ENCODE measurements at regions not wholly inside any gene's neighbourhood (a gene's known extent, or its start where the extent isn't known, plus 50 kb on each side); places are given as distances from the start of the nearest gene placed in this dataset.

GRCh38 chr16:62548095-62548494, 511.9 kb upstream of the CDH8 start:
- intact Hi-C loops (cut with DNase I), result no loop called here
- DNase-seq, result no peak

DNA sequence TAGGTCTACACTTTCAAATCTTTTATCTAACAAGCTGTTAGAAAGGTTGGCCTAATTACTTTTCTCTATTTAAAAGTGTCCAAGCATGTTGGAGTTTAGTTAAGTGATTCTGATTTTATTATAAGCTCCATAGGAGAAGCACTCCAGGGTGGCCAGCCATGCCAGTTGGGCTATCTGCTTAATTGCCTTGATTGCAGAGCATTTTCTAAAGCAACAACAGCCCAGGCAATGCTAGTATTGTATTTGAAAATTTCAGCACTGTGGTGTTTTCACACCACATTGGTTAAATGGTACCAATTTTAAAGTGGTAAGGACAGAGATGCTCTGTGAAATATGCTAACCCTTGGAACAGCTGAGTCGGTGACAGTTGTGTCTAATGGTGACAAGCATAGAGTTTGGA, 510.5 kb upstream of the CDH8 start:
- DNase-seq, result no peak
- intact Hi-C loops (cut with DNase I), result no loop called here

DNA sequence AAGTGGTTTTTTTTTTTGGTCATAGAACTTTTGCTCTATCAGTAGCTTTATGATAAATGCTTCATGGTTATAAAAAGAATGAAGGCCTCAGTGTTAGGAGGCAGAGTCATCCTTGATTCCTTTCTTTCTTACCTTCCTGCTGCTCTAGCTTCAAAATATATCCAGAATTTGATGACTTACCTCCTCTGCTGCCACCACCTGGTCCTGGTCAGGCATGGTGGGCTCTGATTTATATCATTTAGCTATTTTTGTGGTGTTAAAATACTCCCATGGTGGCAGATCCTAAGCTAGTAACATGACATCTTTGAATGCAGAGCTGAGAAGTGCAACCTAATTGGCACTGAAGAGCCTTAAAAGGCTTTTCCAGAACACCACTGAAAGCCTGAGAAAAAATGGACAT, 508.8 kb upstream of the CDH8 start:
- DNase-seq, result no peak
- intact Hi-C loops (cut with DNase I), result no loop called here

DNA sequence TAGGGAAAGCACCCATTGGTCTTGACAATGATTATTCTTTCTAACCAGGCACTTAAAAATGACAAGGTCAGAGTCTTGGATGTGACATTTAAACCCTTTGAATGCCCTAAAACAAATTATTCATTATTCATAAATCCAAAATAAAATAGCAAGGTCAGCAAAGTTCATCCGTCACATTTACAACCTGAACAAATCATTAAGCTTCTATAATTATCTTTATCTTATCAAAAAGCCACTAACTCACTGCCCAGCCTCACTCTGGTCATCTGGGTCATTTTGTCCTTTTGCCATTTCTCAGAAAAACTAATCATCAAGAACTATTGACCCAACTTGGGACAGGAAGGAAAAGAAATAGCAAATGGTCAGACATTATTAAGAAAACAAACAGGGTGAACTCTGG, 507.3 kb upstream of the CDH8 start:
- DNase-seq, result no peak
- intact Hi-C loops (cut with DNase I), result no loop called here

DNA sequence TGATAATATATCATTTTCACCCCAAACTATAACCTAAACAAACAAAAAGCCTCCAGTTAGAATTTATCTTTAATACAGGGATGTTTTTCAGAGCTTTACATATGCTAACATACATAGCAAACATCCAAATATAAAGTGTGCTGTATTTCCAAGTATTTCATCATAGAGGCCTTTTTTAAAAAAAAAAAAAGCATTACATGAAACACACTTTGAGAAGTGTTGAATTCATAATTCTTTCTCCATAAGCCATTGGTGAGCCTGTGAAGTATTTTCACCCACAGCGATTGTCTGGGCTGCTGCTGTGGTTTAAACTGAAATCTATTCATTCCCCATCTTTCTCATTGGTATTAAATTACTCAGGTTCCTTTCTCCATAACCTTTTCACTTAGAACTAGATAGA, 503.4 kb upstream of the CDH8 start:
- no peak for DNase-seq
- intact Hi-C loops (cut with DNase I), result no loop called here

DNA sequence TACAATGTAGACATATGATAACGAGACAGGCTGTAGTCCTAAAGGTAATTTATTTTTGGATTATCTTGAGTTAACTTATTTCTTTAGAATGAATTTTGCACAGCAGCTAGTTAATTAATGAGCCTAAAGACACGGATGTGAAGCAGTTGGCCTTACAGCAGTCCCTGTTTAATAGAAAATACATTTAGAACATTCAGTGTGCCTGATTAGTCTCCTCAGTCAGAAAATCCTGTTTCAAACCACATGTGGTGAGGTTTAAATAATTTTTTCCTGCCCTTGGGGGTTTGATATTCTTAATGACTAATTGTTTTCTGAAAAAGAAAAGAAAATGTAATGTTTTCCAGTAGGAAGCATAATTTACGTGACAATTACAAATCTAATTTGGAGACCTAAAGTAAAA, 494.2 kb upstream of the CDH8 start:
- intact Hi-C loops (cut with DNase I), result no loop called here
- no peak for DNase-seq

DNA sequence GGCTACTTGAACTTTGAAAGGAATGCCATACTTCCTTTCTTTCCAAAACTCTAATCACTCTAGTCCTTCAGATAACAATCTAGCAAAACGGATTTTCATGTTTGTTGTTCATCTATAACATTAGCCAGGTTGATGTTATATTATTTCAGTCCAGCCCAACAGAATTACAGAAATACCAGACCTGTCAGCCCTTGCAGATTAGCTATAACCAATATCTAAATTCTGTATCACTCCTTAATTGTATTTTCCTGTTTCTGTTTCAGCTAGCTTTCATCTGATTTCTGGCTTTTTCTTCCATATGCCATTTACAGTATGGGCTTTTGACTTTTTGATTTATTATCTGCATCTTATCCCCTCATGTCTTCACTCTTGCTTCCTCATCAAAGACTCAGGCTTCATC, 479.8 kb upstream of the CDH8 start:
- DNase-seq, result no peak
- intact Hi-C loops (cut with DNase I), result no loop called here

DNA sequence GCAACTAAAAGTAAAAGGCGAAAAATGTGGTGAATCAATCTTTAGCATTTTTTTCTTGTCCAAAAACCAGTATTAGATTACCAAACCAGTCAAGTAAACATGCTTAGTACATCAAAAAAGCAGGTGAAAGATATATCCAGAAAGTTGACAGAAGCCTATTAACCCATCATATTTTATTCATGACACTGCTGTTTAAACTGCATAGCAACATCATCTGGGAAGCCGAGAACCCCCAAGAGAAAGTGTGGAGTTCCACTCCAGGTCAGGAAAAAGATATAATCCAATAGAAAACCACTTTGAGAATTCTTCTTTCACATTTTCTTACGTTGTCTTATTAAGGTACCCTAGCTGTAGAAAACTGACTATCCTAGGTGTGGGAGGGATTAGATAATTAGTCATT, 466.8 kb upstream of the CDH8 start:
- DNase-seq, result no peak
- intact Hi-C loops (cut with DNase I), result no loop called here

DNA sequence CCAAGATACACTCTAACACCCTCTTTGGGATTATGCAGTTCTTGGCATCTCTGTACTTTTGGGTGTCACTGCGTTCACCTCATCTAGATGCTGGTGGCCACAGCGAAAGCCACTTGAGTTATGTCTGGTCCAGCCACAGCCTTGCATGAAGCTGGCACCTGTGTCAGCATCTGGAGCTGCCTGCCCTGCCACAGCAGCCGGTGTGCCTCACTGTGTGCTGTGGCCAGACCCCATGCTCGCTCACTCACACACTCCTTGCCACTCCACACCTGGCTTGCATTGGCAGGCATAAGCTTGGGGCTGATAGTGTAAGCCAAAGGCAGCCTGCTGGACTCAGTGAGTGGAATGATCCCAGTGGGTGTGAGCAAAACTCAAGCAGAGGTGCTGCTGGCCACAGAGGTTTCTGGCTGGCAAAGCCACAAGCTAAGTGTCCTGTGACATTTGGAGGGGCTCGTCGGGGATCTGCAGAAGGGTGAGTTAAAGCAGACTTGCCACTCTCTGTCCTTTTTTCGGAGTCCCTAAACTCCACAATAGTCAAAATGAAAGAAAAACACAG, 442.7 kb upstream of the CDH8 start:
- intact Hi-C loops (cut with DNase I), result loop anchor here (10.0 kb wide), 1 partner anchor 76 kb away; no protein-coding TSS in a partner anchor
- peak in 2 of 10 donors; percentile 47 to 73 for DNase-seq

DNA sequence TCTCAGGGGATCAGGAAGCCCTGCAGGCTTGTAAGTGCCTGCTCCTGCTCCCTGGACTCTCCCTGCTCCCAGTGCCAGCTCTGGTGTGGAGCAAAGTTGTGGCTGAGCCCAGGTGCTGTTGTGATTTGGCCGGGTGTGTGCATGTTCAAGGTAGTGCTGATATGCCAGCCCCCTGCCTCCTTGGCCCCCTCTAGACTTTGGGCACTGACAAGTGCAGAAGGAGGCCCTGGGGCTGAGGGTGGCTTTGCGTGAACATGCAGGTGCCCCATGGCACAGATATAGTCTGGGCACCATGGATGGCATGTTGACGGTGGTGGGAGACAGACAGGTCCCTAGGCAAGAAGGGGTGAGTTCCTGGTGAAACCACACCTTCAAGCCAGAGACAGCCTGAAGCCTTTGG, 441.6 kb upstream of the CDH8 start:
- intact Hi-C loops (cut with DNase I), result loop anchor here (10.0 kb wide), 1 partner anchor 77 kb away; no protein-coding TSS in a partner anchor
- peak in 2 of 10 donors; percentile 63 to 76 for DNase-seq

DNA sequence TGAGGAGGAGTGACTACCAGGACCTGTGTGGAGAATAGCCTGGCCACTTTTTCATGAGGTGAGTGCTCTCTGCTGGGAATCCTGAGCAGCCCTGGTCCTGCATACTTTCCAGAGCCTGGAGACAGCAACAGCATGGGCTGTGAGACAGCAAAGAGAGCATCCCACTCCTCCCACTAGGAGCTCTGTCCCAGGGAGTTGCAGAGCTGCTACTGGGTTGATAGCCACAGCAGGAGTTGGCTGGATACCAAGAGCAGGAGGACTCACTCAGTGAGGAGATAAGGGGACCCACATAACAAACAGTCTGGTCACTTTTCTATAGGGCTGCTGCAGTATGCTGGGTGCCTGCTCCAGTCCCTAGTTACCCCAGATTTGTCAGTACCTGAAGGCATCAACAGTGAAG, 439.3 kb upstream of the CDH8 start:
- intact Hi-C loops (cut with DNase I), result loop anchor here (10.0 kb wide), 1 partner anchor 79 kb away; no protein-coding TSS in a partner anchor
- no peak for DNase-seq

- DNase-seq, result no peak
- intact Hi-C loops (cut with DNase I), result no loop called here
Measured at GRCh38 chr16:62462971-62463370, 426.7 kb upstream of the CDH8 start.

DNA sequence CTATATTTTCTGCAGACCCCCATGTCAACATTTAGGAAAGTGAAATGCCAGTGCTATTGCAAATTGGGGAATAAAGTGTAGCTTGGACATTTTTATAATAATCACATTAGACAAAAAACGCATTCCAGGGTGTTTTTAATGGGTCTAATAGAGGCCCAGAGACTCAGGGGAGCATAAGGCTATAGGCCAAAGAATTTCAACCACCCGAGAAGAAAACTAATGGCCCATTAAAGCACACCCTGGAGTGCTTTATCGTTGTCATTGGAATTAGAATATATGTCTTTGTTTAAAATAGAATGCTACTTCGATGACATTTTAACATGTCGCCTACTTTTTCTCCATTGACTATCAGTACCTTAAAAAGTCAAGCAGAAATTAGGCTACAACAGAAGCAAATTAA, 414.1 kb upstream of the CDH8 start:
- DNase-seq, result no peak

GRCh38 chr16:62445909-62446308, 409.7 kb upstream of the CDH8 start:
- DNase-seq, result no peak
- intact Hi-C loops (cut with DNase I), result no loop called here

More for the DNA sequence above, 414.1 kb upstream of the CDH8 start:
- intact Hi-C loops (cut with DNase I), result no loop called here

GRCh38 chr16:62424206-62424605, 388.0 kb upstream of the CDH8 start:
- DNase-seq, result no peak
- intact Hi-C loops (cut with DNase I), result no loop called here

DNA sequence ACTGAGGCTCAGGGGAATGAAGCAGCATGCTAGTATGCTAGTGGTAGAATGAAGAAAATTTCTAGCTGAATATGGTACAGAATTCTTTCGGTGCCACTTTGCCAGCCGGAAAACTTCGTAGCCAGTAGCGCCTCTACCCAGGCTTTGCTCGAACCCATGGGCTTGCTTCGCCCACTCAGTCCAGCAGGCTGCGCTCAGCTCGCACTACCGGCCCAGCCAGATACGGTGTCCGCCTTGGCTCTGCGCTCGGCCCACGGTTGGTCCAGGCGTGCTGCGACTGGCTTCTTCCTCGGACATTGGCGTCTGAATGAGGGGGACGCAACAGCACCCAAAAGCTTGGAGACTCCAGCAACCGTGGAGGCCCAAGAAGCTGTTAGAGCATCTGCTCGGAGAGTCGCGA, 372.5 kb upstream of the CDH8 start:
- intact Hi-C loops (cut with DNase I), result no loop called here
- peak in 2 of 10 donors; percentile 67 to 73 for DNase-seq

DNA sequence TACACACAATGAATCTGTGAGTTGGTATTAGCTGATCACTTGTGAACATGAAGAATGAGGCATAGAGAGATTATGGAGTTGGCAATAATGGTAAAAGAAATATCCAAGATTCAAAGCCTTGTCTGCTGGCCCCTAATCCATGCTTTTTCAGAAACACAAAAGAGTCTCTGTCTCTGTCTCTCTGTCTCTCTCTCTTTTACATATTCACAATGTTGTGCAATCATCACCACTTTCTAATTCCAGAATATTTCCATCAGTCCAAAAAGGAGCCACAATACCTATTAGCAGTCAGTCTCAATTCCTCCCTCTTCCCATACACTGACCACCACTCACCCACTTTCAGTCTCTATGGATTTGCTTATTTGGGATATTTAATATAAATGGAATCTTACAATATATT, 370.1 kb upstream of the CDH8 start:
- intact Hi-C loops (cut with DNase I), result no loop called here
- no peak for DNase-seq

DNA sequence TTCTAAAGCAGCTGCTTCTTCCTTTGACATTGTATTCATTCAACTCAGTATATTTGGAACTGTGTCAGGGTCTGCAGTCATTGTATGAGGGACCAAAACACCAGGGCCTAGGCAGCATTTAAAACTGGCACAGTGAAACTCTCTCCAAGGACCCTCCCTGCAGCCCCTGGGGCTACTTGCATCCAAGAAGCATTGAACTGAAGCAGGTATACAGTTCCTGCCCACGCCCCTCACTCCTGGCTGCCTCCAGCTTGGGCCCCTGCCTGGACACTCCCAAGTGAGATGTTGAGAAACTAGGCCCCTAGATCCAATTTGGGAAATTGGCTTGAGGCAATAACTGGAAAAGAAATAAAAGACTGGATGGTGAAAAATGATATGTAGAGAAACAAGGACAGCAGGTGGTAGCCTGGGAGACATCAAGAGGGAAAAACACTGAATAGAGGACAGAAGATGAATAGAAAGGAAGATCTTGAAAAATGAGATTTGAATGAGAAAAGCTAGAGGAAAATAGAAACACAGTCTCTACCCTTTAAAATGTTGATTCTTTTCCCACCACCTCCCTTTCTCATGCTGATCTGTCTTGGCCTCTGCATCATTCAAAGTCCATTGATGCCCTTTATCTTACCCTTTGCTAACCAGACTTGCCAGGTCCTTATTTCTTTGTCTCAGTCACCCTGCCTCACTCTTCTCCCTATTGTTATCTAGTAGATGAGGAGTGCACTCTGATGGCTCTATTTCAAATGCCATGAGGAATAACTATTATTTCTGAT, 368.8 kb upstream of the CDH8 start:
- intact Hi-C loops (cut with DNase I), result no loop called here

GRCh38 chr16:62392698-62393097, 356.5 kb upstream of the CDH8 start:
- peak in 1 of 10 donors; percentile 37 for DNase-seq
- intact Hi-C loops (cut with DNase I), result no loop called here

More for the DNA sequence above, 368.8 kb upstream of the CDH8 start:
- peak in 1 of 10 donors; percentile 63 for DNase-seq

DNA sequence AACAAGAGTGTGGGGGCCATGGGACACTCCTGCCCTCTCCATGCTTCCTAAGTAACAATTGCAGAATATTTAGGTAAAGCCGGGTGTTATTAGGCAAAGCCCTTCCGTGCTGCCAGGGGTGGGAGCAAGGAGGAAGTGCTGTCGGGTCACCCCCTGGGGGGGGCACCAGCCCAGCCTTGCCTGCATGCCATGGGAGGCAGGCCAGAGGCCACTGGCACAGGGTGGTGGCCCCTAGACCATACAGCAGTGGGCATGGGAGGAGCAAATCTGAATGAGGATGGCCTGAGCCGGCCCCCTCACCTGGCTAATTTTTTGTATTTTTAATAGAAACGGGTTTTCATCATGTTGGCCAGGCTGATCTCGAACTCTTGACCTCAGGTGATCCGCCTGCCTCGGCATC, 355.7 kb upstream of the CDH8 start:
- intact Hi-C loops (cut with DNase I), result no loop called here
- peak in 2 of 10 donors; percentile 63 to 81 for DNase-seq

GRCh38 chr16:62391134-62391533, 354.9 kb upstream of the CDH8 start:
- intact Hi-C loops (cut with DNase I), result no loop called here

DNA sequence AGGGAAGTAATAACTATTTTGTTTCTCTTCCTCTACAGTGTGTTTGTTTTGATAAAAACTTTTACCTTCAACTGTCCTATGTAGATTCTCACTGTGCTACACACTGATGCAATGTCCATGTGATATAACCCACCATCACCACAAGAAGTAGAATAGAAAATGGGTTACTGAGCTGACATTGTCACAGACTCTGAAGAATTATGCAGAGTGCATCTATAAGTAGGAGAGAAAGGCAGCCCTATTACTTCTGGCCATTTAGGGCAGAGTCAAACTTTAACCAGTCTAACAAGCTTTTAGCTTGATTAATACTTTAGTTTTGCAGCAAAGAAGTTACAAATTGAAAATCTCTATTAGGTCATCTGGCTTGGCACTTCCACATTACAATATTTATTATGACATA, 354.0 kb upstream of the CDH8 start:
- intact Hi-C loops (cut with DNase I), result no loop called here
- no peak for DNase-seq

More at GRCh38 chr16:62391134-62391533, 354.9 kb upstream of the CDH8 start:
- no peak for DNase-seq

All from posterior cingulate gyrus (tissue), 11 donors.